ENCODE measurements at regions not wholly inside any gene's neighbourhood (a gene's known extent, or its start where the extent isn't known, plus 50 kb on each side); places are given as distances from the start of the nearest gene placed in this dataset.

GRCh38 chr3:189455641-189456417, 175.4 kb upstream of the TP63 start:
- DNase-seq: peak; percentile 70

GRCh38 chr3:189457201-189457607, 174.0 kb upstream of the TP63 start:
- peak; percentile 22 for DNase-seq

GRCh38 chr3:189457631-189458412, 173.4 kb upstream of the TP63 start:
- DNase-seq: no peak

- no peak for DNase-seq
These were observed 172.7 kb upstream of the TP63 start for GRCh38 chr3:189458528-189458927.

- no peak for DNase-seq
These were observed 172.0 kb upstream of the TP63 start for GRCh38 chr3:189459231-189459630.

- no peak for DNase-seq
These were observed 170.7 kb upstream of the TP63 start for GRCh38 chr3:189460511-189460910.

- DNase-seq: no peak
These were observed 166.4 kb upstream of the TP63 start for GRCh38 chr3:189464799-189465198.

- no peak for DNase-seq
These were observed 165.2 kb upstream of the TP63 start for GRCh38 chr3:189466004-189466403.

GRCh38 chr3:189467451-189467850, 163.7 kb upstream of the TP63 start:
- no peak for DNase-seq

- DNase-seq: no peak
These were observed 156.2 kb upstream of the TP63 start for GRCh38 chr3:189474944-189475343.

- DNase-seq: no peak
These were observed 153.6 kb upstream of the TP63 start for GRCh38 chr3:189477614-189478013.

GRCh38 chr3:189486556-189486955, 144.6 kb upstream of the TP63 start:
- no peak for DNase-seq

GRCh38 chr3:189488241-189488767, 142.9 kb upstream of the TP63 start:
- peak; percentile 84 for DNase-seq

- DNase-seq: no peak
These were observed 140.9 kb upstream of the TP63 start for GRCh38 chr3:189490337-189490736.

GRCh38 chr3:189490749-189491148, 140.4 kb upstream of the TP63 start:
- DNase-seq: no peak

GRCh38 chr3:189491831-189492230, 139.4 kb upstream of the TP63 start:
- DNase-seq: no peak

GRCh38 chr3:189493271-189493670, 137.9 kb upstream of the TP63 start:
- no peak for DNase-seq

- no peak for DNase-seq
These were observed 136.6 kb upstream of the TP63 start for GRCh38 chr3:189494632-189495031.

GRCh38 chr3:189496375-189497138, 134.6 kb upstream of the TP63 start:
- DNase-seq: no peak

- no peak for DNase-seq
These were observed 132.0 kb upstream of the TP63 start for GRCh38 chr3:189498995-189499704.

GRCh38 chr3:189500299-189500698, 130.9 kb upstream of the TP63 start:
- no peak for DNase-seq

GRCh38 chr3:189500798-189501495, 130.2 kb upstream of the TP63 start:
- DNase-seq: no peak
